Type B pancreatic cell (in vitro differentiated cells): ENCODE measurements at regions not wholly inside any gene's neighbourhood (a gene's known extent, or its start where the extent isn't known, plus 50 kb on each side); places are given as distances from the start of the nearest gene placed in this dataset.
"Not testable (repeated sequence)": the region's sequence is repeated elsewhere in the genome, so short reads cannot be mapped to it uniquely, and the experiment has no call there.

ENCODE experiments used
- DNase-seq: peaks from one replicate; pipeline ENCODE4 v3.0.0; 2021; ENCODE audit warnings: mixed read lengths; ENCODE audit not compliant: unreplicated experiment; ENCODE audit errors: extremely low spot score
- H3K27ac Mint-ChIP-seq: 2 replicates; pipeline ENCODE4 v1.8.0; 2021; ENCODE audit warnings: mild to moderate bottlenecking, mixed read lengths
- H3K27me3 Mint-ChIP-seq: 2 replicates; pipeline ENCODE4 v1.8.0; 2021; ENCODE audit warnings: mixed read lengths
- H3K36me3 Mint-ChIP-seq: 2 replicates; pipeline ENCODE4 v1.8.0; 2021; ENCODE audit warnings: mixed read lengths
- H3K4me1 Mint-ChIP-seq: one replicate; pipeline ENCODE4 v1.8.0; 2021; ENCODE audit warnings: mixed read lengths; ENCODE audit not compliant: unreplicated experiment
- H3K4me3 Mint-ChIP-seq: 2 replicates; pipeline ENCODE4 v1.8.0; 2021; ENCODE audit warnings: mild to moderate bottlenecking, mixed read lengths
- H3K9me3 Mint-ChIP-seq: 2 replicates; pipeline ENCODE4 v1.8.0; 2021; ENCODE audit warnings: mixed read lengths
- CTCF ChIP-seq: fragments of 200-600 bp; sonication (generic); conservative IDR thresholded peaks from 2 replicates; pipeline ENCODE4 v1.5.0; 2021; ENCODE audit warnings: antibody characterized with exemption, mild to moderate bottlenecking

GRCh38 chr5:158195416-158196210, 336.7 kb upstream of the CLINT1 start:
- DNase-seq: no peak
- no peaks in the 10 kb centered on the region for H3K36me3 Mint-ChIP-seq
- H3K27ac Mint-ChIP-seq: no peak overlapping the region
- peaks cover 16% of the 10 kb centered on the region for H3K4me1 Mint-ChIP-seq
- peaks cover 14% of the 10 kb centered on the region for H3K27me3 Mint-ChIP-seq
- H3K4me3 Mint-ChIP-seq: no peak overlapping the region
- no peak for TF ChIP-seq CTCF
- H3K9me3 Mint-ChIP-seq: peaks cover 5% of the 10 kb centered on the region

DNA sequence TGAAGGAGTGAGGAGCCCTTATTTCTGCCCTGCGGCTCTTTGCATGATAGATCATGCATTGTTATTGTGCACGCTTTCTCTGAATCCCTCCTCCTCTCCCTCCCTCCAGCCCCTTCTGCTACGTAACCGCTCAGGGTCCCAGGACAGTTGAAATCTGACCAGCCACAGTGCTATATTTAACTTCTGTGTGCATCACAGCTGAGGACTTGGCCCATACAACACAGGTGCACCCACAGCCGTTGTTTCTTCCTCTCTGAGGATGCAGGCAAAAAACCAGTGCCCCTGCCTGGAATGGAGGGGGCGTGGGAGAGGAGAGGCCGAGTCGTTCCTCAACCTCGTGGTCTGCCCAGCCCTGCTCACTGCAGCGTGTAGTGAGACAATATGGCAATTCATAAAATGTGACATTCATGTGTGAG, 335.6 kb upstream of the CLINT1 start:
- peaks cover 5% of the 10 kb centered on the region for H3K9me3 Mint-ChIP-seq
- H3K27ac Mint-ChIP-seq: no peak overlapping the region
- DNase-seq: no peak
- H3K4me3 Mint-ChIP-seq: no peak overlapping the region
- H3K27me3 Mint-ChIP-seq: peaks cover 14% of the 10 kb centered on the region
- no peak for TF ChIP-seq CTCF
- no peaks in the 10 kb centered on the region for H3K36me3 Mint-ChIP-seq
- peaks cover 16% of the 10 kb centered on the region for H3K4me1 Mint-ChIP-seq

DNA sequence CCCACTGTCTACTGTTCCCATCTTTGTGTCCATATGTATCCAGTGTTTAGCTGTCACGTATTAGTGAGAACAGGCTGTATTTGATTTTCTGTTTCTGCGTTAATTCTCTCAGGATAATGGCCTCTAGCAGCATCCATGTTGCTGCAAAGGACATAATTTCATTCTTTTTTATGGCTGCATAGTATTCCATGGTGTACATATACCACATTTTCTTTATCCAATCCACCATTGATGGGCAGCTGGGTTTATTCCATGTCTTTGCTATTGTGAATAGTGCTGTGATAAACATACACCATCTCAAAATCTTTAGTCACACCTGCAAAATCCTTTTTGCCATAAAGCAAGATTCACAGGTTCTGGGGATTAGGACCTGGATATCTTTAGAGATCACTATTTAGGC, 334.4 kb upstream of the CLINT1 start:
- H3K27ac Mint-ChIP-seq, H3K4me3 Mint-ChIP-seq, DNase-seq, H3K27me3 Mint-ChIP-seq, H3K9me3 Mint-ChIP-seq, H3K36me3 Mint-ChIP-seq: not testable (repeated sequence)
- H3K4me1 Mint-ChIP-seq: peaks cover 16% of the 10 kb centered on the region

- Mint-ChIP-seq H3K36me3 (no peaks in the 10 kb centered on the region), H3K9me3 (no peaks in the 10 kb centered on the region), H3K27ac (no peak overlapping the region), H3K27me3 (peaks cover 12% of the 10 kb centered on the region), H3K4me1 (peaks cover 22% of the 10 kb centered on the region), H3K4me3 (no peak overlapping the region)
- no peak for TF ChIP-seq CTCF
- DNase-seq: no peak
Observed at GRCh38 chr5:158180407-158180806, 321.5 kb upstream of the CLINT1 start.

GRCh38 chr5:158179271-158179670, 320.3 kb upstream of the CLINT1 start:
- no peak overlapping the region for H3K4me3 Mint-ChIP-seq

More at GRCh38 chr5:158179271-158179670, 320.3 kb upstream of the CLINT1 start:
- H3K4me1 Mint-ChIP-seq: peaks cover 29% of the 10 kb centered on the region
- TF ChIP-seq CTCF: no peak
- H3K27ac Mint-ChIP-seq: no peak overlapping the region
- DNase-seq: no peak
- peaks cover 17% of the 10 kb centered on the region for H3K27me3 Mint-ChIP-seq
- no peaks in the 10 kb centered on the region for H3K36me3 Mint-ChIP-seq
- H3K9me3 Mint-ChIP-seq: no peaks in the 10 kb centered on the region
